Activated naive CD4-positive, alpha-beta T cell treated with anti-CD3 and anti-CD28 coated beads, Interleukin-2, amount 10 ng/mL, durations not matched to agents 7 days and 5 days (primary cell): ENCODE measurements at regions not wholly inside any gene's neighbourhood (a gene's known extent, or its start where the extent isn't known, plus 50 kb on each side); places are given as distances from the start of the nearest gene placed in this dataset.
"Not testable (repeated sequence)": the region's sequence is repeated elsewhere in the genome, so short reads cannot be mapped to it uniquely, and the experiment has no call there.

Experiments
- CTCF ChIA-PET: fragments of 350-600 bp; sonication (Branson Sonifier 250); formaldehyde crosslinking; loops from one replicate; lab custom pipeline; 2021; ENCODE audit warnings: antibody characterized with exemption; lab: Charles Lee
- DNase-seq: peaks from one replicate; pipeline ENCODE4 v3.0.0-alpha.2; 2020
- H3K27ac Mint-ChIP-seq: one replicate; pipeline ENCODE4 v1.8.0; 2021; ENCODE audit warnings: mild to moderate bottlenecking, moderate library complexity, mixed read lengths
- H3K27me3 Mint-ChIP-seq: one replicate; pipeline ENCODE4 v1.8.0; 2021; ENCODE audit warnings: mild to moderate bottlenecking, mixed read lengths
- H3K36me3 Mint-ChIP-seq: one replicate; pipeline ENCODE4 v1.8.0; 2021; ENCODE audit warnings: mixed read lengths
- H3K4me1 Mint-ChIP-seq: one replicate; pipeline ENCODE4 v1.8.0; 2021; ENCODE audit warnings: mixed read lengths
- H3K4me3 Mint-ChIP-seq: one replicate; pipeline ENCODE4 v1.8.0; 2021; ENCODE audit warnings: mild to moderate bottlenecking, moderate library complexity, mixed read lengths
- H3K9me3 Mint-ChIP-seq: one replicate; pipeline ENCODE4 v1.8.0; 2021; ENCODE audit warnings: mixed read lengths

DNA sequence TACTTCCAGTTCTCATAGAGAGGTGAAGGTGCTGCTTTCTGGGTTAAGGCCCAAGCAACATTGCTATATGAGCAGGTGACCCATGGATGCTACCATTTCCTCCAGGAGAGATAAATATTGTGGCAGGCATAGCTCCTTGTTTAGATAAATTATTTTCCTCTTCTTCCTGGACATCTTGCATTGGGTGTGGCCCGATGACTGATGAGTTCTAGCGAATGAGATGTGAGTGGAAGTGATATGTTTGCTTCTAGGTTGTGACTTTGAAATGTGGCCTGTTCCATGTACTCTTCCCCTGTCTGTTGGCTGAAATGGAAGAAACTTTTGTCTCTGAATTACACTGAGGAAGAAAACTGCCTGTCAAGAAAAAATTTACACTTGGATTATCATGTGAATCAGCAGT lies 101.7 kb upstream of the FMN2 start:
- DNase-seq = no peak
- Mint-ChIP-seq H3K36me3 (peaks cover 2% of the 10 kb centered on the region), H3K9me3 (peaks cover 14% of the 10 kb centered on the region), H3K27me3 (no peaks in the 10 kb centered on the region), H3K4me1 (no peaks in the 10 kb centered on the region), H3K27ac (no peak overlapping the region), H3K4me3 (no peak overlapping the region)
- CTCF ChIA-PET = no interaction called here

DNA sequence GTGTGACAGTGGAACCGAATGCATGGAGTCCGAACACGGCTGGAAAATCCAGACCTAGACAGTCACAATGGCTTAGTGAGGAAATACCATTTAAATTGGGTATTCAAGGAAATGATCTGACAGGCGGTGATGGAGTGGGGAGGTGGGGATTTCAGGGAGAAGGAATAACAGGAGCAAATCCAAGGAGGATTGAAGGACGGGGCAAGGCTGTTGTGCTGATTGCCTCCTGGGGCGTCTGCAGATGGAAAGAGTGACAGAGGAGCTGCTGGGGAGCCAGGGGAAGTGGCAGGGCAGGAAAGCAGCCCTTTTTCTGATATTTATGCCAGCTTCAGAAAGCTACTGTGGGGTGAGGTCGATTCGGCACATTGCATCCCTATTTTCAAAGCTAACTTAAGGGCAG lies 99.1 kb upstream of the FMN2 start:
- CTCF ChIA-PET = interaction anchor here (1.5 kb wide), 1 partner anchor 11 kb away, joined by 5 read pairs; no protein-coding TSS in a partner anchor
- not testable (repeated sequence) for H3K9me3 Mint-ChIP-seq, H3K36me3 Mint-ChIP-seq, H3K4me1 Mint-ChIP-seq, H3K27ac Mint-ChIP-seq, DNase-seq, H3K4me3 Mint-ChIP-seq
- peaks cover 23% of the 10 kb centered on the region for H3K27me3 Mint-ChIP-seq

DNA sequence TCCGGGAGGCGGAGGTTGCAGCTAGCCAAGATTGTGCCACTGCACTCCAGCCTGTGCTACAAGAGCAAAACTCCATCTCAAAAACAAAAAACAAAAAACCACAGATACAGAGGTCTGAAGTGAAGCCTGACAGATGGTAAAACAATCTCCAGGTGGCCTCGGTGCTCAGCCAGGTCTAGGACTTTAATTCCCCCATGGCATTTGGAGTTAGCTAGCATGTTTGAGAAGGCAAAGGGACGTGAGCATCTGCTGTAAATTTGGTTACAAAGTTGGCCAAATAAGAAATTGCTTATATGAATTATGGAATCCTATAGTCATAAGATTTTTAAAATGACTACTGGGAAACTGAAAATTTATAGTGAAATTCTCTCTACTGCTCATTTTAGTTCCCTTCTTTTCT lies 98.3 kb upstream of the FMN2 start:
- H3K9me3 Mint-ChIP-seq = no peaks in the 10 kb centered on the region
- H3K36me3 Mint-ChIP-seq = peaks cover 2% of the 10 kb centered on the region
- H3K4me3 Mint-ChIP-seq = no peak overlapping the region
- no peak for DNase-seq
- CTCF ChIA-PET = interaction anchor here (1.5 kb wide), 1 partner anchor 11 kb away, joined by 5 read pairs; no protein-coding TSS in a partner anchor
- peaks cover 2% of the 10 kb centered on the region for H3K4me1 Mint-ChIP-seq
- no peak overlapping the region for H3K27ac Mint-ChIP-seq
- H3K27me3 Mint-ChIP-seq = peaks cover 27% of the 10 kb centered on the region

DNA sequence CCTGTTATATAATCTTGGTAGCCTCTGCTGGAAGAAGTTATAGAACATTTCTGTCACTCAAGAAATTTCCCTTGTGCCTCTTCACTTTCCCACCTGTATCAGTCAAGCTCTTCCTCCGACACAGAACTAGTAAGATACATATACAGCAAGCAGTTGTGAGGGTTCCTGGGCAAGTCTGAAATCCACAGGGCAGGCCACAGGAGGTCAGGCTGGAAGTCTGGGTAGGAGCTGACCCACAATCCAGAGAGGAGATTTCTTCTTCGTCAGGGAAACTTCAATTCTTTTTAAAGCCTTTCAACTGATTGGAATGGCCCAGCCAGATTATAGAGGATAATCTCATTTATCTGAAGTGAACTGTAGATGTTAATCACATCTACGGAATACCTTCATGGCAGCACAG lies 96.4 kb upstream of the FMN2 start:
- Mint-ChIP-seq H3K27me3 (peaks cover 39% of the 10 kb centered on the region), H3K9me3 (no peaks in the 10 kb centered on the region), H3K36me3 (peaks cover 2% of the 10 kb centered on the region), H3K27ac (no peak overlapping the region), H3K4me3 (no peak overlapping the region), H3K4me1 (peaks cover 2% of the 10 kb centered on the region)
- CTCF ChIA-PET = interaction anchor here (1.2 kb wide), 1 partner anchor 9 kb away, joined by 5 read pairs; no protein-coding TSS in a partner anchor
- no peak for DNase-seq

DNA sequence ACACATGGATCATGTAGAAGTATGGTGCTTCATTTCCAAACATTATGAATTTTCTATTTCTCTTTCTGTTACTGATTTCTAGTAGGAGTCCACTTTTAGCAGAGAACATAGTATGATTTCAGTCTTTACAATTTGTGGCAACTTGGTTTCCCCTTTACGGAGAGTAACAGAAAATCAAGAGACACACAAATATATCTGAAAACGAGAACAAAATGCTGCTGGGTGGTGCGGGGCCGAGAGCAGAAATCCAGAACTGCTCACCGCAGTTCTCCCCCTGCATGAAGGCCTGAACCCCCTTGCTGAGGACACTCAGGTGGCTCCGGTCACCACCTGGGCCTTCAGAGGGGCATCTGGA lies 94.5 kb upstream of the FMN2 start:
- H3K9me3 Mint-ChIP-seq = no peaks in the 10 kb centered on the region
- peaks cover 2% of the 10 kb centered on the region for H3K4me1 Mint-ChIP-seq
- peaks cover 39% of the 10 kb centered on the region for H3K27me3 Mint-ChIP-seq
- CTCF ChIA-PET = interaction anchor here (0.8 to 1.2 kb wide), 2 partner anchors 10 to 45 kb away, joined by 3 to 4 read pairs; no protein-coding TSS in a partner anchor
- peaks cover 2% of the 10 kb centered on the region for H3K36me3 Mint-ChIP-seq
- no peak for DNase-seq
- H3K4me3 Mint-ChIP-seq = no peak overlapping the region
- H3K27ac Mint-ChIP-seq = no peak overlapping the region

DNA sequence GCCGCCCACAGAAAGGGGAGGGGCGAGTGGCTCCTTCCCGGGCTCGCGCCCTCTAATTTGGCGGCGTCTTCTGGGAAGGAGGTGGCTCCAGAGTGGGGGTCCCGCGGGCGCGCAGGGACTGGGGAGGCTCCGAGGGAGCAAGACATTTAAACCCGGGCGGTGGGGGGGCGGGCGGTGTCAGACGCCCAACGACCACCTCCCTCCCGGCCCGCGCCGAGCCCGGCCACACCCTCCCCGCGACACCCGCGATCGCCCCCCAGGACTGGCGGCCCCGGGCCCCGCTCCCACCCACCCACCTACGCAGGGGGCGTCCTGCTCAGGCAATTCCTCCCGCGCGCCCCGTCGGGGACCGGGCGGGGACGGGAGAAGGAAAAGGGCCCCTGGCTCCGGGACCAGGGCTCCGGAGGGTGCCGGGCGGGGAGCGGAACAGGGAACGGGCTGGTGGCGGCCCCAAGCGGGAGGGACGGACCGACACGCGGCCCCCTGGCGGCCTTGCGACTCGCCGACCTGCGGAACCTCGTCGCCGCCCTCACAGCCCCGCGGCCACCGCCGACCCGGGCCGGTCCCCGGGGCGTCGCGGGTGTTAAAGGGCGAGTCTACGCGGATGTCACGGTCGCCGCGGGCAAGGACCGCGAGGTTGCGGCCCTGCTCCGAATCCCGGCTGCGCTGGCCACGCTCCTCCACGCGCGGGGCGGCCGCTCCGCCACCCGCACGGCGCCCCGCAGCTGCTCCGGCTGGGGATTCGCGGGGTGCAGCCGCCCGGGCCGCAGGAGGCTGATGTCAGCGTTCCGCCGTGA lies 94.0 kb upstream of the FMN2 start:
- no peak overlapping the region for H3K27ac Mint-ChIP-seq
- H3K9me3 Mint-ChIP-seq = no peaks in the 10 kb centered on the region
- H3K4me3 Mint-ChIP-seq = no peak overlapping the region
- CTCF ChIA-PET = interaction anchor here (1.1 kb wide), 1 partner anchor 11 kb away, joined by 4 read pairs; no protein-coding TSS in a partner anchor
- peaks cover 2% of the 10 kb centered on the region for H3K4me1 Mint-ChIP-seq
- H3K36me3 Mint-ChIP-seq = peaks cover 2% of the 10 kb centered on the region
- no peak for DNase-seq
- peaks cover 39% of the 10 kb centered on the region for H3K27me3 Mint-ChIP-seq

DNA sequence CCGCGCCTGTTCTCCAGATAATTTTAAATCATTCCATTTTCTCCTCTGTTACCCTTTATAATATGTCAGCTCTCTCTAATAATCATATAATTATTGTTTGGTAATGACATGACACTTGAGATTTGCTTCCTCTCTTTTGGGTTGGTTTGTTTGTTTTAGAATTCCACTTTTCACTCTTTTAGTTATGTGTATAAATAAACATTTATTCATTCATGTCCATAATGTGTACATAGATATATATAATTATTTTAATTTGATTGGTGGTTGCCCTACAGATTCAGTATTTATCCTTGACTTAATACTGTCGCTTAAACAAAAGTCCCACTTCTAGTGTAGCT lies 93.4 kb upstream of the FMN2 start:
- Mint-ChIP-seq H3K4me3 (no peak overlapping the region), H3K36me3 (peaks cover 2% of the 10 kb centered on the region), H3K27ac (no peak overlapping the region), H3K4me1 (peaks cover 2% of the 10 kb centered on the region), H3K9me3 (no peaks in the 10 kb centered on the region), H3K27me3 (peaks cover 39% of the 10 kb centered on the region)
- DNase-seq = no peak
- CTCF ChIA-PET = interaction anchor here (1.1 kb wide), 1 partner anchor 12 kb away, joined by 4 read pairs; no protein-coding TSS in a partner anchor

DNA sequence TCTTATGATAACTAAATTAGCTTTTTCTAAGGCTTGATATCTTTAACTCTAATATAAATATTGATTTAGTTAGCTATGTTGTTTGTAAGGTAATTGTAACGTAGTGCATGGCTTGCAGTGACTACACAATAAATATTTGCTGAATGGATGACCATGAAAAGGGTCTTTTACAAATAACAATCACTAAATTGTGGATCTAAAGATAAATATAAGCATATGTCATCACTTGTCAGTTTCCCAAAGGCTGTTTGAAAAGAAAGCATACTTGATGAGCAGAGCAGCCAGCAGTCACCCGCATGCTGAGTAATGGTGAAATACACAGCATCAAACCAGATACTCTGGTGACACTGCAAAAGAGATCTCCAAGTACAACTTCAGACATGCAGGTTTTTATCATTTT lies 92.5 kb upstream of the FMN2 start:
- H3K4me3 Mint-ChIP-seq = no peak overlapping the region
- no peak overlapping the region for H3K27ac Mint-ChIP-seq
- peaks cover 2% of the 10 kb centered on the region for H3K4me1 Mint-ChIP-seq
- DNase-seq = no peak
- CTCF ChIA-PET = interaction anchor here (1.1 kb wide), 1 partner anchor 13 kb away, joined by 4 read pairs; no protein-coding TSS in a partner anchor
- peaks cover 2% of the 10 kb centered on the region for H3K36me3 Mint-ChIP-seq
- peaks cover 39% of the 10 kb centered on the region for H3K27me3 Mint-ChIP-seq
- no peaks in the 10 kb centered on the region for H3K9me3 Mint-ChIP-seq

DNA sequence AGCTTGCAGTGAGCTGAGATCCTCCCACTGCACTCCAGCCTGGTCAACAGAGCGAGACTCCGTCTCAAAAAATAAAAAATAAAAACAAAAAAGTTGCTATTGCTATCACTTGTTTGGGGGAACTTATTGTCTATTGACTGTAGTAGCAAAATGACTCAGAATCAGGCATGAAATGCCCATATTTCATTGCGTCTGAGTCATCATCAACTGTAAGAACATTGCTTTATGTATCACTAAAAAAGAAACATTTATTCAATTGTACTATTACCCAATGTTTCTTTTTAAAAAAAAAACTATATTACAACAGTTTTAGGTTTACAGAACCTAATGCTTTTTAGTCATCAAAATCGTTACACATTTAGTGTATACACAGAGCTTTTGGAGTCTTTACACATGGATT lies 91.0 kb upstream of the FMN2 start:
- Mint-ChIP-seq H3K9me3 (no peaks in the 10 kb centered on the region), H3K27ac (no peak overlapping the region), H3K27me3 (peaks cover 33% of the 10 kb centered on the region), H3K4me3 (no peak overlapping the region), H3K36me3 (peaks cover 2% of the 10 kb centered on the region), H3K4me1 (peaks cover 2% of the 10 kb centered on the region)
- no peak for DNase-seq
- CTCF ChIA-PET = interaction anchor here (0.6 kb wide), 1 partner anchor 945 kb away, joined by 3 read pairs; no protein-coding TSS in a partner anchor

DNA sequence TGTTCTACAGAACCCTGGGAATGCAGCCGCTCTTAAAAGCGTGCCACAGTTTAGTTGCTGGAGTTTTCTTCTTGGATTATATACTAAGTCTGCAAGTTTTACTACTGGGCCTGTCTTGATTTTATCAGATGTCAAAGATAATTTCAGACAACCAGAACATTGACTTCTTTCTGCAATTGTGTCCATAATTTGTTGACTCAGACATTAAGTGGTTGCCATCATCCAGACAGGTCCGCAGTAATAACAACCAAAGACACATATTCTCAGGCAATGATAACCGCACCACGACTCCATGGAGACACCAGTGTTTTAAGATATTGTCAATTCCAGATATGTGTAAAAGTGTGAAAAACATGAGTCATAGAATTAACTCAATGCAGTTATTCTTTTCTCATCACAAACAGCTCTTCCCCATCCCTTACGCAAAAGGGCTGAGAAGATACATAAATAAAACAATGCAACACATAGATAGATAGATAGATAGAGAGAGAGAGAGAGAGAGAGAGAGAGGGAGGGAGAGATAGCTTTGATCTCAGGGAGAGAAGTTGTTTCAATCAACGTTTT lies 90.4 kb upstream of the FMN2 start:
- Mint-ChIP-seq H3K27me3 (peaks cover 29% of the 10 kb centered on the region), H3K4me1 (peaks cover 2% of the 10 kb centered on the region), H3K4me3 (no peak overlapping the region), H3K36me3 (peaks cover 2% of the 10 kb centered on the region), H3K27ac (no peak overlapping the region), H3K9me3 (no peaks in the 10 kb centered on the region)
- no peak for DNase-seq
- CTCF ChIA-PET = no interaction called here

DNA sequence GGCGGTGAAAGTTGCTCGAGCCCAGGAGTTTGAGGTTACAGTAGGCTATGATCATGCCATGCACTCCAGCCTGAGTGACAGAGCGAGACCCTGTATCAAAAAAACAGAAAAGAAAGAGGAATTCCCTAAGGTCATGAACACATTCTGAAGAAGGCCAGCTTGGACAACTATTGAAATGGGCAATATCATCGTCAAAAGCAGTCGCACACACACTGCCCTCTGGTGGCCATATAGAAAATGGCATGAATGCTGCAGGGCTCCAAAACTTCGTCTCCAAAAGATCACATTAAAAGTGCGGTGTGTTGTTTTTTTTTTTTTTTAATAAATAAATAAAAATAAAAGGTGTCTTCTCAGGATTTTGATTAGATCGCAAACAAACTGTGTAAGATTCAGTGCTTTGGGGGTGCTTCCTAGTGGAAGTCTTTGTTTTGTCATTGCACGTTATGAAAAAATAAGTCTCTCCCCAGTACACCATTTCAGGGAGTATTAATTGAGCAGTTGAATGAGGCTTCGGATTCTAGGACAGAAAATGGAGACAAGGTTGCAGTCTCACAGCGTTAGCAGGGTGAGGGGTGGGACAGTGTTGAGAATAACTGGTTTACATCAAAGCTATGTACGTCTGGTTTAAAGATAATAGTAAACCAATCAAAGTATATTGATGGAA lies 87.5 kb upstream of the FMN2 start:
- Mint-ChIP-seq H3K4me3 (no peak overlapping the region), H3K27ac (no peak overlapping the region), H3K36me3 (no peaks in the 10 kb centered on the region), H3K27me3 (peaks cover 6% of the 10 kb centered on the region), H3K4me1 (no peaks in the 10 kb centered on the region), H3K9me3 (no peaks in the 10 kb centered on the region)
- DNase-seq = no peak
- CTCF ChIA-PET = interaction anchor here (0.7 to 1.4 kb wide), 6 partner anchors 11 to 53 kb away, joined by 3 to 5 read pairs (median 4); no protein-coding TSS in a partner anchor

DNA sequence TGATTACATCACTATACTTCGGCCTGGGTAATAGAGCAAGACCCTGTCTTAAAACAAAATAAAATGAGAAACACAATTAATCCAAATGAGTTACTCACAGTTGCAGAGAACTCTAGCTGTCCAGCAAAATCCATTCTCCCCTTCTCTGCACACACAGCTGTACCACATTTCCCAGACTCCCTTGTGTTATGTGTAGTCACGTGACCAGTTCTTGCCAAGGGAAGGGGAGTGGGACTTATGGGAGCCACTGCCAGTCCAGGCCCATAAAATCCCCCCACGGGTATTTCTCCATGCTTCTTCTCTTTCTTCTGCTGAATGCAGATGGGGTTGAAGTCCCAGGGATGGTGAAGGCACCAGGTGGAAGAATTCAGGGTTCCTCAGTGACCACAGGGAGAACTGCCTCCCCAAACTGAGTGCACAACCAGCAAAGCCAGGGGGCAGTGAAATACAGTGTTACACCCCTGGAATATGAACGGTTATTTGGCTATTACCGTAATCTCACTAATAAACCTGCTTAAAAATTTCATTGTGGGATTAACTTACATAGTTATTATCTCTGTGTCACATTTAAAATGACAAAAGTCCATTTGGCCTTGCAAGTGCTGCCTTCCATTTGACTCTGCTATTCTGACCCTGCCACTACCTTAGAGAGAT lies 85.6 kb upstream of the FMN2 start:
- no peaks in the 10 kb centered on the region for H3K4me1 Mint-ChIP-seq
- no peak for DNase-seq
- no peak overlapping the region for H3K4me3 Mint-ChIP-seq
- CTCF ChIA-PET = interaction anchor here (0.6 to 1.2 kb wide), 3 partner anchors 10 to 1655 kb away, joined by 3 to 4 read pairs (median 4); no protein-coding TSS in a partner anchor
- H3K9me3 Mint-ChIP-seq = peaks cover 11% of the 10 kb centered on the region
- H3K27ac Mint-ChIP-seq = no peak overlapping the region
- no peaks in the 10 kb centered on the region for H3K27me3 Mint-ChIP-seq
- H3K36me3 Mint-ChIP-seq = no peaks in the 10 kb centered on the region

DNA sequence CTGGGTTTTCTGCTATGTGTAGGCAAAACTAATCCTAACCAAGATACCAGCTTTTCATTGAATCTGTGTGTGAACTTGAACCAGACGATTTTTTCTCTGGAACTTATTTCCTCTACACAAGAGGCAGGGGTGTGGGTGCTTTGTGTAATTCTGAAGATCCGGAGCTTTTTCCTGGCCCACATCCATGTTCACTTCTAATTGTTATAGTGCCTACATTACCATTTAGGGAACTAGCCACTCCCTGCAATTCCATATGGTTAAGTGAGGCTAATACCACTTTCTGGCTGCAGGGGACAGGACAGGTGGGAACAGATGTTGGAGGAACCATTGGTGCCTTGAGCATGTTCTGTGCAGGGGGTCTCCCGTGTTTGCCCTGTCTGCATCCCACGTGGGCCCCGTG lies 83.4 kb upstream of the FMN2 start:
- no peaks in the 10 kb centered on the region for H3K4me1 Mint-ChIP-seq
- H3K4me3 Mint-ChIP-seq = no peak overlapping the region
- H3K27ac Mint-ChIP-seq = no peak overlapping the region
- CTCF ChIA-PET = no interaction called here
- no peaks in the 10 kb centered on the region for H3K36me3 Mint-ChIP-seq
- no peak for DNase-seq
- peaks cover 14% of the 10 kb centered on the region for H3K9me3 Mint-ChIP-seq
- no peaks in the 10 kb centered on the region for H3K27me3 Mint-ChIP-seq

DNA sequence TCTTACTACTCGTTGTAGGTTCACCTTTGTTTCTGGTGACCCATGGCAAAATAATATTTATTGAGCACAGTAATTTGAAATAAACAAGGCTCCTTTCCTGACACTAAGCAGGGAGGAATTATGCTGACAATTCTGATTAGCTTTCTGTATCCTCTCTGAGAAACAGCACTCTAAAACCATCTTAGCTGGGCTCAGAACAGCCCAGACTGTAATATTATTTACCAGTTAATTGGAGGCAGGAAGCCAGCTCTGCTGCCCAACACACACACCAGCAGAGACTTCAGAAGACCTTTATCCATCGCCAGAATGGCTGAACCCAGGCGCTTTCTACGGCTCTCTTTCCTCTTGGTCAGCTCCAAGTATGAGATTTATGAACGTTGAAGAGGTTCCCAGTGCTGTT lies 77.6 kb upstream of the FMN2 start:
- Mint-ChIP-seq H3K4me3 (no peak overlapping the region), H3K27me3 (no peaks in the 10 kb centered on the region), H3K36me3 (no peaks in the 10 kb centered on the region), H3K9me3 (peaks cover 18% of the 10 kb centered on the region), H3K27ac (no peak overlapping the region), H3K4me1 (no peaks in the 10 kb centered on the region)
- no peak for DNase-seq
- CTCF ChIA-PET = no interaction called here
